ENCODE measurements at regions not wholly inside any gene's neighbourhood (a gene's known extent, or its start where the extent isn't known, plus 50 kb on each side); places are given as distances from the start of the nearest gene placed in this dataset.
"Not testable (repeated sequence)": the region's sequence is repeated elsewhere in the genome, so short reads cannot be mapped to it uniquely, and the experiment has no call there.

- not testable (repeated sequence) for H3F3A ChIP-seq (ENCODE audit: insufficient read depth, low read length); H3K9me3 ChIP-seq (ENCODE audit: low read length); H3K27me3 ChIP-seq (ENCODE audit: insufficient read depth, low read length); H3K36me3 ChIP-seq (ENCODE audit: insufficient read depth, low read length); H4K20me1 ChIP-seq (ENCODE audit: insufficient read depth, low read length); H2AFZ ChIP-seq (ENCODE audit: low read length); H3K9me2 ChIP-seq (ENCODE audit: low read depth, low read length); H3K4me3 ChIP-seq (ENCODE audit: low read depth, low read length, poor library complexity, severe bottlenecking); H3K4me2 ChIP-seq (ENCODE audit: low read length); H3K9ac ChIP-seq (ENCODE audit: low read length); H3K27ac ChIP-seq (ENCODE audit: low read depth, low read length, poor library complexity, severe bottlenecking); H3K4me1 ChIP-seq (ENCODE audit: insufficient read depth, low read length, severe bottlenecking); H3K79me2 ChIP-seq (ENCODE audit: insufficient read depth, low read length)
These were observed 51.0 kb upstream of the CDYL start for GRCh38 chr6:4725136-4725760.

- H3K36me3 ChIP-seq (ENCODE audit: insufficient read depth, low read length); H4K20me1 ChIP-seq (ENCODE audit: insufficient read depth, low read length); H3K9me2 ChIP-seq (ENCODE audit: low read depth, low read length); H3K27ac ChIP-seq (ENCODE audit: low read depth, low read length, poor library complexity, severe bottlenecking); H3K27me3 ChIP-seq (ENCODE audit: insufficient read depth, low read length); H3F3A ChIP-seq (ENCODE audit: insufficient read depth, low read length); H3K79me2 ChIP-seq (ENCODE audit: insufficient read depth, low read length); H3K9ac ChIP-seq (ENCODE audit: low read length); H3K4me1 ChIP-seq (ENCODE audit: insufficient read depth, low read length, severe bottlenecking); H3K4me3 ChIP-seq (ENCODE audit: low read depth, low read length, poor library complexity, severe bottlenecking); H3K4me2 ChIP-seq (ENCODE audit: low read length); H2AFZ ChIP-seq (ENCODE audit: low read length); H3K9me3 ChIP-seq (ENCODE audit: low read length): not testable (repeated sequence)
These were observed 51.5 kb upstream of the CDYL start for GRCh38 chr6:4724727-4725126.

- H3K9ac ChIP-seq (ENCODE audit: low read length), result no peak overlapping the region
- no peak overlapping the region for H3K4me3 ChIP-seq (ENCODE audit: low read depth, low read length, poor library complexity, severe bottlenecking)
- no peak overlapping the region for H3K27ac ChIP-seq (ENCODE audit: low read depth, low read length, poor library complexity, severe bottlenecking)
- H2AFZ ChIP-seq (ENCODE audit: low read length), result no peak overlapping the region
- no peaks in the 10 kb centered on the region for H4K20me1 ChIP-seq (ENCODE audit: insufficient read depth, low read length)
- H3K4me2 ChIP-seq (ENCODE audit: low read length), result no peak overlapping the region
- H3F3A ChIP-seq (ENCODE audit: insufficient read depth, low read length), result no peaks in the 10 kb centered on the region
- H3K36me3 ChIP-seq (ENCODE audit: insufficient read depth, low read length), result no peaks in the 10 kb centered on the region
- H3K79me2 ChIP-seq (ENCODE audit: insufficient read depth, low read length), result no peaks in the 10 kb centered on the region
- no peaks in the 10 kb centered on the region for H3K27me3 ChIP-seq (ENCODE audit: insufficient read depth, low read length)
- no peak for TF ChIP-seq CTCF (IDR thresholded peaks at IDR 0.05; ENCODE audit: low read length)
- no peak for TF ChIP-seq EZH2 (IDR thresholded peaks at IDR 0.05; ENCODE audit: borderline replicate concordance, low read length)
- H3K4me1 ChIP-seq (ENCODE audit: insufficient read depth, low read length, severe bottlenecking), result no peaks in the 10 kb centered on the region
- H3K9me3 ChIP-seq (ENCODE audit: low read length), result no peaks in the 10 kb centered on the region
- H3K9me2 ChIP-seq (ENCODE audit: low read depth, low read length), result no peaks in the 10 kb centered on the region
These were observed 52.8 kb upstream of the CDYL start for GRCh38 chr6:4723383-4723782.

- H3K4me2 ChIP-seq (ENCODE audit: low read length); H3K27ac ChIP-seq (ENCODE audit: low read depth, low read length, poor library complexity, severe bottlenecking); H2AFZ ChIP-seq (ENCODE audit: low read length); H3F3A ChIP-seq (ENCODE audit: insufficient read depth, low read length); H3K9me2 ChIP-seq (ENCODE audit: low read depth, low read length); H3K4me3 ChIP-seq (ENCODE audit: low read depth, low read length, poor library complexity, severe bottlenecking); H4K20me1 ChIP-seq (ENCODE audit: insufficient read depth, low read length); H3K36me3 ChIP-seq (ENCODE audit: insufficient read depth, low read length); H3K79me2 ChIP-seq (ENCODE audit: insufficient read depth, low read length); H3K4me1 ChIP-seq (ENCODE audit: insufficient read depth, low read length, severe bottlenecking); H3K27me3 ChIP-seq (ENCODE audit: insufficient read depth, low read length); H3K9ac ChIP-seq (ENCODE audit: low read length); H3K9me3 ChIP-seq (ENCODE audit: low read length): not testable (repeated sequence)
These were observed 54.8 kb upstream of the CDYL start for GRCh38 chr6:4721368-4721767.

GRCh38 chr6:4719491-4719890, 56.7 kb upstream of the CDYL start:
- no peaks in the 10 kb centered on the region for H3K36me3 ChIP-seq (ENCODE audit: insufficient read depth, low read length)
- H3K9ac ChIP-seq (ENCODE audit: low read length), result no peak overlapping the region
- no peaks in the 10 kb centered on the region for H3K9me3 ChIP-seq (ENCODE audit: low read length)
- no peak overlapping the region for H2AFZ ChIP-seq (ENCODE audit: low read length)
- no peak overlapping the region for H3K27ac ChIP-seq (ENCODE audit: low read depth, low read length, poor library complexity, severe bottlenecking)
- H3K4me2 ChIP-seq (ENCODE audit: low read length), result no peak overlapping the region
- no peaks in the 10 kb centered on the region for H3K27me3 ChIP-seq (ENCODE audit: insufficient read depth, low read length)
- H3K79me2 ChIP-seq (ENCODE audit: insufficient read depth, low read length), result no peaks in the 10 kb centered on the region
- no peaks in the 10 kb centered on the region for H3K4me1 ChIP-seq (ENCODE audit: insufficient read depth, low read length, severe bottlenecking)
- no peak overlapping the region for H3K4me3 ChIP-seq (ENCODE audit: low read depth, low read length, poor library complexity, severe bottlenecking)
- no peak for TF ChIP-seq EZH2 (IDR thresholded peaks at IDR 0.05; ENCODE audit: borderline replicate concordance, low read length)
- no peak for TF ChIP-seq CTCF (IDR thresholded peaks at IDR 0.05; ENCODE audit: low read length)
- no peaks in the 10 kb centered on the region for H3F3A ChIP-seq (ENCODE audit: insufficient read depth, low read length)
- no peaks in the 10 kb centered on the region for H3K9me2 ChIP-seq (ENCODE audit: low read depth, low read length)
- H4K20me1 ChIP-seq (ENCODE audit: insufficient read depth, low read length), result no peaks in the 10 kb centered on the region

All from OCI-LY1 (cell line).